Gastroesophageal sphincter (tissue), 4 donors: ENCODE measurements at regions not wholly inside any gene's neighbourhood (a gene's known extent, or its start where the extent isn't known, plus 50 kb on each side); places are given as distances from the start of the nearest gene placed in this dataset.

ENCODE experiments used
- ATAC-seq: fragments of 150-250 bp; one replicate; pipeline ENCODE4 v1.9.1; 2016; ENCODE audit warnings: mild to moderate bottlenecking, moderate library complexity
- H3K27ac ChIP-seq, 4 donors: fragments of 200-600 bp; sonication (generic) in 3 of 4; 1 replicate in 3 of 4; 2 replicates in 1 of 4; pipeline ENCODE4 v1.5.1; 2016 to 2019
- H3K27me3 ChIP-seq: fragments of 200-600 bp; sonication (generic); one replicate; pipeline ENCODE4 v1.5.1; 2019
- H3K36me3 ChIP-seq, 2 donors: fragments of 200-600 bp; sonication (generic); one replicate each; pipeline ENCODE4 v1.5.1; 2019; ENCODE audit warnings: control low read depth in 1 of 2
- H3K4me1 ChIP-seq, 3 donors: fragments of 200-600 bp; sonication (generic); 1 replicate in 2 of 3; 2 replicates in 1 of 3; pipeline ENCODE4 v1.5.1; 2016 to 2019; ENCODE audit warnings: control low read depth in 2 of 3
- H3K4me3 ChIP-seq, 2 donors: fragments of 200-600 bp; sonication (generic); one replicate each; pipeline ENCODE4 v1.5.1; 2019; ENCODE audit warnings: mild to moderate bottlenecking in 1 of 2, moderate library complexity in 1 of 2
- H3K9me3 ChIP-seq, 3 donors: fragments of 200-600 bp; sonication (generic); one replicate each; pipeline ENCODE4 v1.5.1; 2017 to 2019; ENCODE audit warnings: control low read depth in 2 of 3
- CTCF ChIP-seq, 4 experiments: fragments of 200-600 bp in 2 of 4; fragments of 450-650 bp in 2 of 4; sonication (generic) in 1 of 4; IDR thresholded peaks; one replicate each; pipeline ENCODE4 v1.5.1; 2017 to 2019; ENCODE audit warnings: antibody characterized with exemption in 4 of 4, mild to moderate bottlenecking in 2 of 4, moderate library complexity in 2 of 4
- EP300 ChIP-seq: sonication (generic); formaldehyde crosslinking; IDR thresholded peaks from one replicate; pipeline ENCODE4 v1.6.1; 2017; ENCODE audit warnings: antibody characterized with exemption, mild to moderate bottlenecking
- POLR2A ChIP-seq, 2 donors: fragments of 450-650 bp; IDR thresholded peaks; one replicate each; pipeline ENCODE4 v1.6.1; 2017; ENCODE audit warnings: antibody characterized with exemption in 2 of 2, mild to moderate bottlenecking in 2 of 2, moderate library complexity in 1 of 2
- POLR2AphosphoS5 ChIP-seq: sonication (generic); formaldehyde crosslinking; IDR thresholded peaks from one replicate; pipeline ENCODE4 v1.6.1; 2017; ENCODE audit warnings: antibody characterized with exemption
- whole genome bisulfite sequencing, 2 donors: methylation state at CpG; one replicate each; pipeline ENCODE4 v1.1.5; 2018; ENCODE audit warnings: low coverage in 1 of 2; 5-methylcytosine and 5-hydroxymethylcytosine counted together

- Histone ChIP-seq H3K27ac (no peak overlapping the region), H3K4me1 (no peaks in the 10 kb centered on the region), H3K27me3 (no peaks in the 10 kb centered on the region), H3K36me3 (no peaks in the 10 kb centered on the region), H3K9me3 (no peaks in the 10 kb centered on the region), H3K4me3 (no peak overlapping the region)
- TF ChIP-seq POLR2AphosphoS5, result no peak
- TF ChIP-seq EP300, result no peak
- no peak for TF ChIP-seq POLR2A (IDR thresholded peaks at IDR 0.05)
- no peak for TF ChIP-seq CTCF (IDR thresholded peaks at IDR 0.05)
- 100% methylated on average over 1 of the region's 1 CpG; no CpG with 5 or more reads in 1 of the 2 donors for WGBS, 2 donors
- ATAC-seq, result no peak
Measured at GRCh38 chr1:195153107-195153506, 1455.1 kb downstream of the KCNT2 start.

- Histone ChIP-seq H3K9me3 (no peaks in the 10 kb centered on the region), H3K4me1 (no peaks in the 10 kb centered on the region), H3K36me3 (no peaks in the 10 kb centered on the region), H3K27ac (no peak overlapping the region), H3K4me3 (no peak overlapping the region), H3K27me3 (no peaks in the 10 kb centered on the region)
- no peak for ATAC-seq
- TF ChIP-seq EP300 (no peak), POLR2AphosphoS5 (no peak), POLR2A (IDR thresholded peaks at IDR 0.05) (no peak), CTCF (IDR thresholded peaks at IDR 0.05) (no peak)
- WGBS, 2 donors, result 94 to 98% methylated on average over 3 of the region's 3 CpGs
Measured at GRCh38 chr1:195150768-195151167, 1457.5 kb downstream of the KCNT2 start.

GRCh38 chr1:195141294-195141693, 1466.9 kb downstream of the KCNT2 start:
- H3K36me3 ChIP-seq, result no peaks in the 10 kb centered on the region
- WGBS, 2 donors, result 80 to 100% methylated on average over 1 to 2 of the region's 2 CpGs
- H3K9me3 ChIP-seq, result peaks cover 0 to 23% (median 0%) of the 10 kb centered on the region in 3 donors
- no peak overlapping the region for H3K4me3 ChIP-seq
- TF ChIP-seq EP300, result no peak
- TF ChIP-seq CTCF (IDR thresholded peaks at IDR 0.05), result no peak
- no peaks in the 10 kb centered on the region for H3K4me1 ChIP-seq
- no peak overlapping the region for H3K27ac ChIP-seq
- no peaks in the 10 kb centered on the region for H3K27me3 ChIP-seq
- no peak for ATAC-seq

GRCh38 chr1:195130598-195130997, 1477.6 kb downstream of the KCNT2 start:
- H3K36me3 ChIP-seq, result no peaks in the 10 kb centered on the region
- no peak overlapping the region for H3K27ac ChIP-seq
- no peaks in the 10 kb centered on the region for H3K4me1 ChIP-seq
- ATAC-seq, result no peak
- TF ChIP-seq CTCF (IDR thresholded peaks at IDR 0.05) (no peak), POLR2AphosphoS5 (no peak), POLR2A (IDR thresholded peaks at IDR 0.05) (no peak), EP300 (no peak)
- H3K27me3 ChIP-seq, result no peaks in the 10 kb centered on the region
- no peaks in the 10 kb centered on the region for H3K9me3 ChIP-seq
- no peak overlapping the region for H3K4me3 ChIP-seq

GRCh38 chr1:195122497-195122896, 1485.7 kb downstream of the KCNT2 start:
- 100% methylated on average over 2 of the region's 2 CpGs for WGBS, 2 donors
- no peak overlapping the region for H3K4me3 ChIP-seq
- no peak for ATAC-seq

More at GRCh38 chr1:195122497-195122896, 1485.7 kb downstream of the KCNT2 start:
- no peaks in the 10 kb centered on the region for H3K27me3 ChIP-seq
- no peak for TF ChIP-seq CTCF (IDR thresholded peaks at IDR 0.05)
- no peak for TF ChIP-seq POLR2A (IDR thresholded peaks at IDR 0.05)
- no peak for TF ChIP-seq EP300
- no peak for TF ChIP-seq POLR2AphosphoS5
- no peak overlapping the region for H3K27ac ChIP-seq
- no peaks in the 10 kb centered on the region for H3K4me1 ChIP-seq
- H3K9me3 ChIP-seq, result no peaks in the 10 kb centered on the region
- H3K36me3 ChIP-seq, result no peaks in the 10 kb centered on the region
